IMR-90 (cell line): ENCODE measurements at regions not wholly inside any gene's neighbourhood (a gene's known extent, or its start where the extent isn't known, plus 50 kb on each side); places are given as distances from the start of the nearest gene placed in this dataset.

Experiments
- BHLHE40 ChIP-seq: fragments of 150-350 bp; IDR thresholded peaks from 2 replicates; pipeline ENCODE4 v1.6.1; 2016; ENCODE audit warnings: mild to moderate bottlenecking, low read depth, low read length
- CEBPB ChIP-seq: IDR thresholded peaks from 2 replicates; pipeline ENCODE4 v1.6.1; 2012; ENCODE audit warnings: low read depth, low read length, improper control_type of control experiment
- CHD1 ChIP-seq: IDR thresholded peaks from 2 replicates; pipeline ENCODE4 v1.6.1; 2012; ENCODE audit warnings: low read depth, low read length, improper control_type of control experiment
- FOS ChIP-seq: fragments of 150-350 bp; IDR thresholded peaks from 2 replicates; pipeline ENCODE4 v1.6.1; 2016; ENCODE audit warnings: low read depth, low read length
- POLR2A ChIP-seq: IDR thresholded peaks from 2 replicates; pipeline ENCODE4 v1.6.1; 2012; ENCODE audit warnings: mild to moderate bottlenecking, low read depth, low read length
- TF ChIP-seq, protein P1 (sequence below): conservative IDR thresholded peaks from 2 replicates; pipeline ENCODE4 v1.5.1; 2012; ENCODE audit warnings: mild to moderate bottlenecking, low read depth, low read length, improper control_type of control experiment

DNA sequence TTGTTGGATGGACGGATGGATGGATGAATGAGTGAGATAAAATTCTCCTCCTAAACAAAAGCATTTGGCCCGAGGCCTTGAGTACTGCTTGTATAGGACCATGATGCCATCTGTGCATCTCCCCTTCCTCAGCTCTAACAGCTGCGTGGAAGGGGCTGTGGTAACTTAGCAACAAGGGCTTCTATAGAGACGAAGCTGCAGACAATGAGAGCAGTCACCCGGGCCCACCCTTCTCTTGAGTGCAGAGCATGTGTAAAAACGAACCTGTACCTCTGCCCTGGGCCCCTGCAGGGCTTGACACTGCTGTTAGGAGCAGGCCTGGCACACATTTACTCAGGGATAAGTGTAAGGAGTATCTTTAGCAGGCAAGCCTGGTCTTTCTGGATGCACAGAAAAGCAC, 391.5 kb downstream of the CADM1 start:
- TF ChIP-seq, protein P1, sequence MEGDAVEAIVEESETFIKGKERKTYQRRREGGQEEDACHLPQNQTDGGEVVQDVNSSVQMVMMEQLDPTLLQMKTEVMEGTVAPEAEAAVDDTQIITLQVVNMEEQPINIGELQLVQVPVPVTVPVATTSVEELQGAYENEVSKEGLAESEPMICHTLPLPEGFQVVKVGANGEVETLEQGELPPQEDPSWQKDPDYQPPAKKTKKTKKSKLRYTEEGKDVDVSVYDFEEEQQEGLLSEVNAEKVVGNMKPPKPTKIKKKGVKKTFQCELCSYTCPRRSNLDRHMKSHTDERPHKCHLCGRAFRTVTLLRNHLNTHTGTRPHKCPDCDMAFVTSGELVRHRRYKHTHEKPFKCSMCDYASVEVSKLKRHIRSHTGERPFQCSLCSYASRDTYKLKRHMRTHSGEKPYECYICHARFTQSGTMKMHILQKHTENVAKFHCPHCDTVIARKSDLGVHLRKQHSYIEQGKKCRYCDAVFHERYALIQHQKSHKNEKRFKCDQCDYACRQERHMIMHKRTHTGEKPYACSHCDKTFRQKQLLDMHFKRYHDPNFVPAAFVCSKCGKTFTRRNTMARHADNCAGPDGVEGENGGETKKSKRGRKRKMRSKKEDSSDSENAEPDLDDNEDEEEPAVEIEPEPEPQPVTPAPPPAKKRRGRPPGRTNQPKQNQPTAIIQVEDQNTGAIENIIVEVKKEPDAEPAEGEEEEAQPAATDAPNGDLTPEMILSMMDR: no peak
- TF ChIP-seq CEBPB (no peak), POLR2A (no peak), FOS (no peak), CHD1 (no peak), BHLHE40 (no peak)
